ENCODE measurements at regions not wholly inside any gene's neighbourhood (a gene's known extent, or its start where the extent isn't known, plus 50 kb on each side); places are given as distances from the start of the nearest gene placed in this dataset.

GRCh38 chr1:43054961-43055360 is 96.3 kb upstream of the SLC2A1 start:
- TF ChIP-seq CTCF (IDR thresholded peaks at IDR 0.05; ENCODE audit: insufficient read depth, low read depth, low read length) (no peak), EZH2 (IDR thresholded peaks at IDR 0.05; ENCODE audit: insufficient read depth, low read length) (no peak)
